PC-9 (cell line): ENCODE measurements at regions not wholly inside any gene's neighbourhood (a gene's known extent, or its start where the extent isn't known, plus 50 kb on each side); places are given as distances from the start of the nearest gene placed in this dataset.

Source experiments
- BruUV-seq: library from RNA; stranded (reverse); fragments of 400-500 nt; replicated peaks from 2 replicates; lab custom pipeline; 2021; lab: Mats Ljungman, UMichigan
- CTCF ChIA-PET: fragments of 300-600 bp; sonication (Branson Sonifier 250); formaldehyde crosslinking; loops from one replicate; lab custom pipeline; 2022; ENCODE audit warnings: antibody characterized with exemption; lab: Charles Lee
- POLR2A ChIA-PET: fragments of 300-600 bp; sonication (Branson Sonifier 250); formaldehyde crosslinking; loops from one replicate; lab custom pipeline; 2022; ENCODE audit warnings: antibody characterized with exemption; ENCODE audit not compliant: unreplicated experiment; lab: Charles Lee
- DNase-seq, 2 experiments: peaks; one replicate each; pipeline versions ENCODE4 v3.0.0 to v3.0.0-alpha.2; 2015 to 2022; ENCODE audit warnings: mixed read lengths in 1 of 2
- H2AFZ ChIP-seq: fragments of 200-600 bp; sonication (generic); 2 replicates; pipeline ENCODE4 v1.8.1; 2017; ENCODE audit warnings: antibody characterized with exemption
- H3F3A ChIP-seq: fragments of 200-600 bp; sonication (generic); 2 replicates; pipeline ENCODE4 v1.8.1; 2017; ENCODE audit warnings: antibody characterized with exemption, mild to moderate bottlenecking, low read depth; ENCODE audit not compliant: insufficient read depth
- H3K27ac ChIP-seq: fragments of 200-600 bp; sonication (generic); 2 replicates; pipeline ENCODE4 v1.6.1; 2016; ENCODE audit warnings: mixed run types
- H3K27me3 ChIP-seq: fragments of 200-600 bp; sonication (generic); 2 replicates; pipeline ENCODE4 v1.6.1; 2016; ENCODE audit warnings: low read depth, mixed run types; ENCODE audit not compliant: insufficient read depth
- H3K36me3 ChIP-seq: fragments of 200-600 bp; sonication (generic); 2 replicates; pipeline ENCODE4 v1.6.1; 2016; ENCODE audit warnings: low read depth, mixed run types
- H3K4me1 ChIP-seq: fragments of 200-600 bp; sonication (generic); replicated peaks from 2 replicates; pipeline ENCODE4 v1.6.1; 2016; ENCODE audit warnings: mixed run types; ENCODE audit not compliant: insufficient read depth
- H3K4me2 ChIP-seq: fragments of 200-600 bp; sonication (generic); 2 replicates; pipeline ENCODE4 v1.6.1; 2017; ENCODE audit warnings: mixed run types
- H3K4me3 ChIP-seq: fragments of 200-600 bp; sonication (generic); 2 replicates; pipeline ENCODE4 v1.6.1; 2016; ENCODE audit warnings: mixed run types
- H3K79me2 ChIP-seq: fragments of 200-600 bp; sonication (generic); 2 replicates; pipeline ENCODE4 v1.6.1; 2017; ENCODE audit warnings: low read depth, mixed run types
- H3K9me2 ChIP-seq: fragments of 200-600 bp; sonication (generic); 2 replicates; pipeline ENCODE4 v1.8.1; 2017; ENCODE audit warnings: mild to moderate bottlenecking; ENCODE audit not compliant: insufficient read depth
- H3K9me3 ChIP-seq: fragments of 200-600 bp; sonication (generic); 2 replicates; pipeline ENCODE4 v1.8.1; 2016; ENCODE audit warnings: low read depth; ENCODE audit not compliant: insufficient read depth
- H4K20me1 ChIP-seq: fragments of 200-600 bp; sonication (generic); 2 replicates; pipeline ENCODE4 v1.8.1; 2017; ENCODE audit not compliant: insufficient read depth
- EZH2 ChIP-seq: fragments of 200-600 bp; sonication (generic); IDR thresholded peaks from 2 replicates; pipeline ENCODE4 v1.8.0; 2017; ENCODE audit warnings: antibody characterized with exemption, low read depth
- intact Hi-C: fragments of 100-400 bp; cut with micrococcal nuclease; formaldehyde crosslinking; loops from one replicate; pipeline ENCODE4 v1.10.0; 2022; ENCODE audit not compliant: unreplicated experiment
- TF ChIP-seq, protein P1 (sequence below): fragments of 200-600 bp; sonication (generic); conservative IDR thresholded peaks from 2 replicates; pipeline ENCODE4 v1.6.1; 2017; ENCODE audit warnings: mixed run types, antibody characterized with exemption, mild to moderate bottlenecking, moderate library complexity

DNA sequence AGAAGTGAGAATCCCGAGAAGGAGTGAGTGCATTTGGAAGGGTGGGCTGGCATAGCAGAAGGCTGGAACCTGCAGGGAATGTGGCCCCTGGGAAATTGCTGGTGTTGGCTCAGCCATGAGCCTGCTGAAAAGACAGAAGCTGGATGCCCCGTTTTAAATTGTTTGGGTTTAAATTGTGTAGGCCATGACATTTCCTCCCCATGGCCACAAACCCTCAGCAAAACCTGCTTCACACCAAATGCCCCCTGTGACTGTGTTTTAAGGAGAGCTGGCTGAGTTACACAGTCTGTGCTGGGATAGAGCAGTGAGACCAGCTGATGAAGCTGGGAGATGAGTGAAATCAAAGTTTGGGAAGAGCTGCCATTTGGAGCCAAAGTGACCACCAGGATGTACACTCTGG, 216.3 kb upstream of the RGMA start:
- H3K27ac ChIP-seq = no peak overlapping the region
- ChIA-PET CTCF (no interaction called here), POLR2A (no interaction called here)
- no peaks in the 10 kb centered on the region for H3K9me3 ChIP-seq
- H3K4me3 ChIP-seq = no peak overlapping the region
- BruUV-seq = no TSS peak
- H2AFZ ChIP-seq = no peak overlapping the region
- no peaks in the 10 kb centered on the region for H3K9me2 ChIP-seq
- no peaks in the 10 kb centered on the region for H4K20me1 ChIP-seq
- peaks cover 72% of the 10 kb centered on the region for H3K27me3 ChIP-seq
- DNase-seq = no peak
- intact Hi-C loops = no loop called here
- H3K36me3 ChIP-seq = no peaks in the 10 kb centered on the region
- no peaks in the 10 kb centered on the region for H3K79me2 ChIP-seq
- H3K4me1 ChIP-seq = no peaks in the 10 kb centered on the region
- no peaks in the 10 kb centered on the region for H3F3A ChIP-seq
- no peak overlapping the region for H3K4me2 ChIP-seq
- TF ChIP-seq, protein P1, sequence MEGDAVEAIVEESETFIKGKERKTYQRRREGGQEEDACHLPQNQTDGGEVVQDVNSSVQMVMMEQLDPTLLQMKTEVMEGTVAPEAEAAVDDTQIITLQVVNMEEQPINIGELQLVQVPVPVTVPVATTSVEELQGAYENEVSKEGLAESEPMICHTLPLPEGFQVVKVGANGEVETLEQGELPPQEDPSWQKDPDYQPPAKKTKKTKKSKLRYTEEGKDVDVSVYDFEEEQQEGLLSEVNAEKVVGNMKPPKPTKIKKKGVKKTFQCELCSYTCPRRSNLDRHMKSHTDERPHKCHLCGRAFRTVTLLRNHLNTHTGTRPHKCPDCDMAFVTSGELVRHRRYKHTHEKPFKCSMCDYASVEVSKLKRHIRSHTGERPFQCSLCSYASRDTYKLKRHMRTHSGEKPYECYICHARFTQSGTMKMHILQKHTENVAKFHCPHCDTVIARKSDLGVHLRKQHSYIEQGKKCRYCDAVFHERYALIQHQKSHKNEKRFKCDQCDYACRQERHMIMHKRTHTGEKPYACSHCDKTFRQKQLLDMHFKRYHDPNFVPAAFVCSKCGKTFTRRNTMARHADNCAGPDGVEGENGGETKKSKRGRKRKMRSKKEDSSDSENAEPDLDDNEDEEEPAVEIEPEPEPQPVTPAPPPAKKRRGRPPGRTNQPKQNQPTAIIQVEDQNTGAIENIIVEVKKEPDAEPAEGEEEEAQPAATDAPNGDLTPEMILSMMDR = no peak
- no peak for TF ChIP-seq EZH2

DNA sequence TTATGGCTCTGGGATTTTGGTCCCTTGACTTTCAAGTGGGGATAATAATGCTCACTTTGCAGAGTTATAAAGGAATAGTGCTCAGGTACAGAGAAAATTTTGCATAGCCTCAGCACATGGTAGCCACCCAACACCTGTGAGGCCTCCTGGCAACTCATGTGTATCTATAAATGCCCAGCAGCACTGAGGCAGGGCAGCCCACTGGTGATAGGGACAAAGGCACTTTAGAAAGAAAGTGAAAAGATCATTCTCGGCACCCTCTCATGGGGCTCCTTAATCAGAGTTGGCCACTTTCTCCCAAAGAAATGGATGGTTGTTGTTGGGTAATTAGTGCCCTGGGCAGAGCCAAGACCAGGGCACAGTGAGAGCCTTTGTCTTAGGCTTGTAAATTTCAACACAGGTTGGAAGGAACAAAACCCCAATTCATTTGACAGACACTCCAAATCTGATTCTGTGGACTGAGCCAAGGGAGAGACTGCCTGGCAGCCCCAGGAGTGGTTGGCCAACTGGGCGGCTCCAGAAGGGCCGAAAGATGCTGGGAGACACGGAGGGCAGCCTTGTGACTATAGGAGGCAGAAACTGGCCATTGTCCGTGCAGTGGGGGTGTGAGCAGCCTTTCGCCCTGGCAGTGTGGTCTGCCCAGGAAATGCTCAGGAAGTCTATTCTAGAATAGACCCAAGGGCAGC, 213.2 kb upstream of the RGMA start:
- DNase-seq = no peak
- TF ChIP-seq EZH2 = no peak
- TF ChIP-seq, protein P1 = no peak
- H3K9me2 ChIP-seq = no peaks in the 10 kb centered on the region
- ChIA-PET POLR2A (no interaction called here), CTCF (no interaction called here)
- H3K4me2 ChIP-seq = no peak overlapping the region
- no peak overlapping the region for H2AFZ ChIP-seq
- no peak overlapping the region for H3K4me3 ChIP-seq
- H3K4me1 ChIP-seq = no peaks in the 10 kb centered on the region
- BruUV-seq = no TSS peak
- peaks cover 72% of the 10 kb centered on the region for H3K27me3 ChIP-seq
- intact Hi-C loops = no loop called here
- no peaks in the 10 kb centered on the region for H3K36me3 ChIP-seq
- H4K20me1 ChIP-seq = no peaks in the 10 kb centered on the region; the same call in 1 of the 2 replicates
- no peaks in the 10 kb centered on the region for H3K79me2 ChIP-seq
- H3F3A ChIP-seq = no peaks in the 10 kb centered on the region
- no peaks in the 10 kb centered on the region for H3K9me3 ChIP-seq
- H3K27ac ChIP-seq = no peak overlapping the region

DNA sequence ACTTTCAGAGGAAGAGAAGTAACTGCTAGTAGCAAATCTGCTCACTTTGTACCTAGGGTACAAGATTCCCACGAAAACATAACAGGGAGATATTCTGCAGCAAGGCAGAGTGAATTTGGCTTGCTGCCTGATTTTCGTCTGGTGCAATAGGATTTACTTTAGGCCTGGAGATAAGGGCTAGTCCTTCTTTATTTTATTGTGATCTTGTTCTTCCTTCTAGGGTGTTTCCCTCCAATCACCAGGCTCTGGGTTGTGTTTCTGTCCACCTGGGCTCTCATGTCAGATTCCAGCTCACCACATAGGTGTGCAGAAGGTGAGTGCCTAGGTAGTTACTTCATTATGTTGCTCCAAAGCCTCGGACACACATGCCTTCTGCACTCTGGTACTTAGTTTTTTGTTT, 211.8 kb upstream of the RGMA start:
- no peaks in the 10 kb centered on the region for H3K36me3 ChIP-seq
- no peak overlapping the region for H3K4me3 ChIP-seq
- H3K9me2 ChIP-seq = no peaks in the 10 kb centered on the region
- H3F3A ChIP-seq = no peaks in the 10 kb centered on the region
- no peaks in the 10 kb centered on the region for H3K79me2 ChIP-seq
- peaks cover 63% of the 10 kb centered on the region for H3K27me3 ChIP-seq
- H3K27ac ChIP-seq = no peak overlapping the region
- no peak overlapping the region for H3K4me2 ChIP-seq
- H2AFZ ChIP-seq = no peak overlapping the region
- ChIA-PET POLR2A (no interaction called here), CTCF (no interaction called here)
- no peak for DNase-seq
- H4K20me1 ChIP-seq = no peaks in the 10 kb centered on the region; the same call in 1 of the 2 replicates
- TF ChIP-seq, protein P1 = no peak
- no peak for TF ChIP-seq EZH2
- H3K4me1 ChIP-seq = no peaks in the 10 kb centered on the region
- H3K9me3 ChIP-seq = no peaks in the 10 kb centered on the region
- BruUV-seq = no TSS peak
- intact Hi-C loops = no loop called here
